ENCODE measurements at regions not wholly inside any gene's neighbourhood (a gene's known extent, or its start where the extent isn't known, plus 50 kb on each side); places are given as distances from the start of the nearest gene placed in this dataset.
A peak's percentile ranks its signal among the peaks of the same experiment; 100 is the strongest.

DNA sequence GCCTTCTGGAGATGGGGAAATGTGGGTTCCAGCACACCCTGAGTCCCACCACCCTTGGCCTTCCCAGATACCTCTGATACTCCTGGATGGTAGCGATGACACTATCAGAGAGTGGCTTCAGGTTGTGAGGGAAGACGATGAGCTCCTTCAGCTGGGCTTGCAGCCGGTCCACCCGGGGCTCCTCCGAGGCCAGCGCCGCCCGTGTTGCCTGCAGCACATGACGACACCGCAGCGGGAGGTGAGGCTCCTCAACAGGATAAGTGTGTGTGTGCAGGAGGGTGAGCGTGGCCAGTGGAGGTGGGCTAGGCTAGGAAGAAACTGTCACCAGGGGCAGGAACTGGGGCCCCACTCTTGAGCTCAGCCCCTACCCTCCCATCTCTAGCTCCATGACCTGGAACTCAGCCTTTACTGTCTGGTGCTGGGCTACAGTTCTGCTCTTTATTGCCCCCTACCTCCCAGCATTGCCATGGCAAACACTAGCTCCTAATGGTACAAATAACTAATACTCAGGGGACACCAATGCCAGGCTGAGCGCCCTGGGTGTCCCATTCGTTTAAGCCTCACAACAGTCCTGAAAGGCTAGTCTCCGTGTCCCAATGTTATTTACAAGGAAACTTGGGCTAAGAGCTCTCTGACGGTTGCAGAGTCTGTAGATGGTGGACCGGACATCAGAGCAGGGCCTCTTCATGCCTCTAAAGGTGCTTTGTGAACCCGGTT lies 64.1 kb downstream of the SYNE3 start:
- no peak for DNase-seq (ENCODE audit: low read depth, low spot score)
- H3K9me3 ChIP-seq (ENCODE audit: control insufficient read depth, low read depth, low read length): no peaks in the 10 kb centered on the region
- H3K9ac ChIP-seq (ENCODE audit: control insufficient read depth, extremely low read depth, insufficient read depth, low read length): no peak overlapping the region
- no peak for FAIRE-seq
- no peaks in the 10 kb centered on the region for H4K20me1 ChIP-seq (ENCODE audit: control insufficient read depth, extremely low read depth, insufficient read depth, low read length)
- H3K79me2 ChIP-seq (ENCODE audit: control insufficient read depth, insufficient read depth, low read length): no peaks in the 10 kb centered on the region
- no peak for TF ChIP-seq EZH2 (IDR thresholded peaks at IDR 0.05; ENCODE audit: low read length)
- TF ChIP-seq, protein P1, sequence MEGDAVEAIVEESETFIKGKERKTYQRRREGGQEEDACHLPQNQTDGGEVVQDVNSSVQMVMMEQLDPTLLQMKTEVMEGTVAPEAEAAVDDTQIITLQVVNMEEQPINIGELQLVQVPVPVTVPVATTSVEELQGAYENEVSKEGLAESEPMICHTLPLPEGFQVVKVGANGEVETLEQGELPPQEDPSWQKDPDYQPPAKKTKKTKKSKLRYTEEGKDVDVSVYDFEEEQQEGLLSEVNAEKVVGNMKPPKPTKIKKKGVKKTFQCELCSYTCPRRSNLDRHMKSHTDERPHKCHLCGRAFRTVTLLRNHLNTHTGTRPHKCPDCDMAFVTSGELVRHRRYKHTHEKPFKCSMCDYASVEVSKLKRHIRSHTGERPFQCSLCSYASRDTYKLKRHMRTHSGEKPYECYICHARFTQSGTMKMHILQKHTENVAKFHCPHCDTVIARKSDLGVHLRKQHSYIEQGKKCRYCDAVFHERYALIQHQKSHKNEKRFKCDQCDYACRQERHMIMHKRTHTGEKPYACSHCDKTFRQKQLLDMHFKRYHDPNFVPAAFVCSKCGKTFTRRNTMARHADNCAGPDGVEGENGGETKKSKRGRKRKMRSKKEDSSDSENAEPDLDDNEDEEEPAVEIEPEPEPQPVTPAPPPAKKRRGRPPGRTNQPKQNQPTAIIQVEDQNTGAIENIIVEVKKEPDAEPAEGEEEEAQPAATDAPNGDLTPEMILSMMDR (optimal IDR thresholded peaks at IDR 0.05 in 1 of 3, IDR thresholded peaks at IDR 0.05 in 1 of 3, conservative IDR thresholded peaks at IDR 0.05 in 1 of 3; ENCODE audit: extremely low read depth in 1 of 3, insufficient read depth in 2 of 3, low read length in 3 of 3): peak; percentile 47 to 57 (median 52)
- dilution Hi-C loops (cut with MboI; ENCODE audit: extremely low pct_ligation_motif_present, low sequenced_read_pairs): no loop called here
- no peak overlapping the region for H3K4me2 ChIP-seq (ENCODE audit: control insufficient read depth, extremely low read depth, insufficient read depth, low read depth, low read length)
- H3K9me1 ChIP-seq (ENCODE audit: control insufficient read depth, extremely low read depth, insufficient read depth, low read length): no peaks in the 10 kb centered on the region
- no peaks in the 10 kb centered on the region for H3K4me1 ChIP-seq (ENCODE audit: control insufficient read depth, extremely low read depth, insufficient read depth, low read length)
- H2AFZ ChIP-seq (ENCODE audit: control insufficient read depth, low read length): no peak overlapping the region
- H3K36me3 ChIP-seq (ENCODE audit: control insufficient read depth in 2 of 2, extremely low read depth in 1 of 2, insufficient read depth in 2 of 2, low read length in 2 of 2): no peaks in the 10 kb centered on the region
- H3K27ac ChIP-seq (ENCODE audit: control insufficient read depth, insufficient read depth, low read length): no peak overlapping the region
- no peaks in the 10 kb centered on the region for H3K27me3 ChIP-seq (ENCODE audit: control insufficient read depth, extremely low read depth, insufficient read depth, low read length)
- no peak overlapping the region for H3K4me3 ChIP-seq (ENCODE audit: control insufficient read depth in 2 of 3, extremely low read depth in 1 of 3, insufficient read depth in 2 of 3, low read depth in 1 of 3, low read length in 3 of 3)

DNA sequence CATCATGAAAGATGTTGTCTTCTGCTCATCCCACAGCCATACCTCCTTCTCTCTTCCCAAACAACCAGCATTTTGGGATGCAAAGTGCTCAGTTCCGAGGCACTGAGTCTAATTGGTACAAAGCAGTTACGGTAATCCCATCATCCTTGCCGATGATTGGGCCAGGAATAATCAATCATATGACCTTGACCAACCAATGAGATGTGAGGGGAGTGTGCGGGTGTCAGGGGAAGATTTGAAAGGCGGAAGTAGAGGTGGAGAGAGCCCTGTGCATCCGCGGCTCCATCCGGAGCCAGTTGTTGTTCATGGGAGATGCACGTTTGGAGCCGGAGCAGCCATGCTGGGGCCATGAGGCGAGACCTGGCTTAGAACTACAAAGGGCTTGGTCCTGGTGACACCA lies 67.3 kb downstream of the SYNE3 start:
- TF ChIP-seq, protein P1 (optimal IDR thresholded peaks at IDR 0.05 in 1 of 3, IDR thresholded peaks at IDR 0.05 in 1 of 3, conservative IDR thresholded peaks at IDR 0.05 in 1 of 3; ENCODE audit: extremely low read depth in 1 of 3, insufficient read depth in 2 of 3, low read length in 3 of 3): no peak
- H2AFZ ChIP-seq (ENCODE audit: control insufficient read depth, low read length): no peak overlapping the region
- dilution Hi-C loops (cut with MboI; ENCODE audit: extremely low pct_ligation_motif_present, low sequenced_read_pairs): no loop called here
- H3K4me2 ChIP-seq (ENCODE audit: control insufficient read depth, extremely low read depth, insufficient read depth, low read depth, low read length): no peak overlapping the region
- no peaks in the 10 kb centered on the region for H3K79me2 ChIP-seq (ENCODE audit: control insufficient read depth, insufficient read depth, low read length)
- H3K4me3 ChIP-seq (ENCODE audit: control insufficient read depth in 2 of 3, extremely low read depth in 1 of 3, insufficient read depth in 2 of 3, low read depth in 1 of 3, low read length in 3 of 3): no peak overlapping the region
- no peaks in the 10 kb centered on the region for H4K20me1 ChIP-seq (ENCODE audit: control insufficient read depth, extremely low read depth, insufficient read depth, low read length)
- no peaks in the 10 kb centered on the region for H3K36me3 ChIP-seq (ENCODE audit: control insufficient read depth in 2 of 2, extremely low read depth in 1 of 2, insufficient read depth in 2 of 2, low read length in 2 of 2)
- no peaks in the 10 kb centered on the region for H3K27me3 ChIP-seq (ENCODE audit: control insufficient read depth, extremely low read depth, insufficient read depth, low read length)
- DNase-seq (ENCODE audit: low read depth, low spot score) (no peak), FAIRE-seq (no peak)
- no peaks in the 10 kb centered on the region for H3K9me3 ChIP-seq (ENCODE audit: control insufficient read depth, low read depth, low read length)
- H3K27ac ChIP-seq (ENCODE audit: control insufficient read depth, insufficient read depth, low read length): no peak overlapping the region
- H3K9me1 ChIP-seq (ENCODE audit: control insufficient read depth, extremely low read depth, insufficient read depth, low read length): no peaks in the 10 kb centered on the region
- no peak overlapping the region for H3K9ac ChIP-seq (ENCODE audit: control insufficient read depth, extremely low read depth, insufficient read depth, low read length)
- no peaks in the 10 kb centered on the region for H3K4me1 ChIP-seq (ENCODE audit: control insufficient read depth, extremely low read depth, insufficient read depth, low read length)

Data from keratinocyte (primary cell).